OCI-LY7 (cell line): ENCODE measurements at regions not wholly inside any gene's neighbourhood (a gene's known extent, or its start where the extent isn't known, plus 50 kb on each side); places are given as distances from the start of the nearest gene placed in this dataset.

Experiments used
- EZH2phosphoT487 ChIP-seq: fragments of 200-600 bp; sonication (generic); IDR thresholded peaks from 2 replicates; pipeline ENCODE4 v1.6.1; 2018; ENCODE audit warnings: low read depth, borderline replicate concordance, mild to moderate bottlenecking, mixed run types, antibody characterized with exemption, low read length, moderate library complexity, mixed read lengths
- TF ChIP-seq, protein P1 (sequence below): fragments of 200-600 bp; sonication (generic); conservative IDR thresholded peaks from 2 replicates; pipeline ENCODE4 v1.5.1; 2014; ENCODE audit warnings: mild to moderate bottlenecking, antibody characterized with exemption, low read length, moderate library complexity, mixed read lengths

- TF ChIP-seq, protein P1, sequence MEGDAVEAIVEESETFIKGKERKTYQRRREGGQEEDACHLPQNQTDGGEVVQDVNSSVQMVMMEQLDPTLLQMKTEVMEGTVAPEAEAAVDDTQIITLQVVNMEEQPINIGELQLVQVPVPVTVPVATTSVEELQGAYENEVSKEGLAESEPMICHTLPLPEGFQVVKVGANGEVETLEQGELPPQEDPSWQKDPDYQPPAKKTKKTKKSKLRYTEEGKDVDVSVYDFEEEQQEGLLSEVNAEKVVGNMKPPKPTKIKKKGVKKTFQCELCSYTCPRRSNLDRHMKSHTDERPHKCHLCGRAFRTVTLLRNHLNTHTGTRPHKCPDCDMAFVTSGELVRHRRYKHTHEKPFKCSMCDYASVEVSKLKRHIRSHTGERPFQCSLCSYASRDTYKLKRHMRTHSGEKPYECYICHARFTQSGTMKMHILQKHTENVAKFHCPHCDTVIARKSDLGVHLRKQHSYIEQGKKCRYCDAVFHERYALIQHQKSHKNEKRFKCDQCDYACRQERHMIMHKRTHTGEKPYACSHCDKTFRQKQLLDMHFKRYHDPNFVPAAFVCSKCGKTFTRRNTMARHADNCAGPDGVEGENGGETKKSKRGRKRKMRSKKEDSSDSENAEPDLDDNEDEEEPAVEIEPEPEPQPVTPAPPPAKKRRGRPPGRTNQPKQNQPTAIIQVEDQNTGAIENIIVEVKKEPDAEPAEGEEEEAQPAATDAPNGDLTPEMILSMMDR: no peak
- TF ChIP-seq EZH2phosphoT487: no peak
Measured at GRCh38 chr14:98274596-98274995, 997.4 kb downstream of the BCL11B start.
